NCI-H2227 (cell line): ENCODE measurements at regions not wholly inside any gene's neighbourhood (a gene's known extent, or its start where the extent isn't known, plus 50 kb on each side); places are given as distances from the start of the nearest gene placed in this dataset.

Experiments used
- DNase-seq: peaks from one replicate; lab custom pipeline; 2025; ENCODE audit not compliant: unreplicated experiment; lab: John Stamatoyannopoulos, UW

- no peak for DNase-seq
Measured at GRCh38 chr17:73878923-73879322, 234.7 kb upstream of the SDK2 start.

GRCh38 chr17:73879987-73880386 lies 235.7 kb upstream of the SDK2 start:
- DNase-seq = no peak

DNA sequence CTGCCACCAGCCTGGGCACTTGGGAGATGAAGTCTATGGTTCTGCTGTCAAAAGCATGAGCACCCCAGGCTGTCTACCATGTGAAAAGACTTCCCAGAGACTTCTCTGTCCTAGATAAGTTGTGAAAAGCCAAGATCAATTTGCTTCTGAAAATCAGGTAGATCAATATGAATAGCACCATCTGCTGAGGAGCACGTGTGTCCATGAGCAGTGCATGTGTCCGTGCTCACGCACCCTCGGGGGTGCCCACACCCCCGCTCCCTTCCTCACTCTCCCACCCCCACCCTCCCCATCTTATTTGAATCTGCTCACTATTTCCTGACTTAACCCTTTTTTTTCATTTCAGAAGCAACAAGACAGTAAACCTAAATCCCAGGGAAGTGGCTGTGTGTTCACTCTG lies 238.3 kb upstream of the SDK2 start:
- DNase-seq = no peak

DNA sequence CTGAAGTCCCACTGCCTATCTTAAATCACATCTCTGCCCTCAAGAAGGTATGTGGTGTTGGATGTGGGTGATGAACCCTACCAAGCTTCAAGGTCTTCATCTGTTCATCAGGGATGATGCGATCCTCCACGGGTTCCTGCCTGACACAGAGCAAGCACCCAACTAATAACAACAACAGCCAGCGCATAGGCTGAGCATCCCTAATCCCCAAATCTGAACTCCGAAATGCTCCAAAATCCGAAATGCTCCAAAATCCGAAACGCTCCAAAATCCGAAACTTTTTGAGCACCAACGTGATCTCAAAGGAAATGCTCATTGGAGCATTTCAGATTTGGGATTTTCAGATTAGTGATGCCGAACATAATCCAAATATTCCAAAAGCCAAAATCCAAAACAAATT lies 238.9 kb upstream of the SDK2 start:
- no peak for DNase-seq

DNA sequence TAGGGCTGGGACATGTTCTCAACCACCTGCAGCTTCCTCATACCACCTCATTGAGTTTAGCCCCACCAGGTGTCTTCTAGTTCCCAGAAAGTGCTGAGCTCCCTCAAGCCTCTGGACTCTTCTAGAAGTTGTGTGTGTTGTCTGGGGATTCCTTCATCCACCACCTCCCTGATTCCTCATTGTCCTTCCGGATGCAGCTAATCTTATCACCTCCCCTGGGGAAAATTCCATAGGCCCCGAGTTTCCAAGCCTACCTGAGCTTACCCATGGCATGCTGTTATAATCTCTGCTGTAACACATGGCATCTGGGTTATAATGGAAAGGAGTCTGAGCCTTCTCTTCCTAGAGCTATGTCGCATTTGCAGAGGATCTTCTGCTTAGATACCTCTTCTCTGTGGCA lies 243.5 kb upstream of the SDK2 start:
- no peak for DNase-seq

DNA sequence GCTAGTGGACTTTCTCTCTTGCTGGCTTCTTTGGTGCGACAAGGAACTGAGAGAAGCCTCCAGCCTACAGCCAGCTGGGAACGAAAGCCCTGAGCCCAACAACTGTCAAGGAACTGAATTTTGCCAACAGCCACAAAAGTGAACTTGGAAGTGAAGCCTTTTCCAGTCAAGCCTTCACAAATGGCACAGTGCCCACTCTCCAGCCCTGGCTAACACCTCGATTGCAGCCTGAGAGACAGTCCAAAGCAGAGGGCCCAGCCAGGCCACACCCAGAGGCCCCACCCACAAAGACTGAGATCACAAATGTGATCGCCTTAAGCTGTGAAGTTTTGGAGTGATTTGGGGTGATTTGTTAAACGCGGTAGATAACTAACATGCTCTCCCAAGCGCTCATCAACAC lies 244.6 kb upstream of the SDK2 start:
- DNase-seq = no peak

DNA sequence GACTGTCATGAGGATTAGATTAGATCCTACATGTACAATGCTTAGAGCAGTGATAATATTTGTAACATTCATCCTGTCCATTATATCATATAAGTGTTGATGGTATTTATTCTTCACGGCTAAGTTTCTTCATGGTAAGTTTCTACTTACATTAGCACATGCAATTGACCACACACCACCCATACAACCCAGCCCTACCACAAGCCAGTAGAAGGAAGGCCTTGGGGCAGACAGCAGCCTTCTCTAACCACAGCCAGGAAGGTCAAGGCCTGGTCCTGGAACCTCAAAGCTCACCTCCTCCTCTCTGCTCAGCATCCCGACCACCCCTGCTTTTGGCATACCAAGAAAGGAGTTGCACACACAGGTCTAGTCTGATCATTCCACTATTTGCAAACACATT lies 245.2 kb upstream of the SDK2 start:
- DNase-seq = no peak

DNA sequence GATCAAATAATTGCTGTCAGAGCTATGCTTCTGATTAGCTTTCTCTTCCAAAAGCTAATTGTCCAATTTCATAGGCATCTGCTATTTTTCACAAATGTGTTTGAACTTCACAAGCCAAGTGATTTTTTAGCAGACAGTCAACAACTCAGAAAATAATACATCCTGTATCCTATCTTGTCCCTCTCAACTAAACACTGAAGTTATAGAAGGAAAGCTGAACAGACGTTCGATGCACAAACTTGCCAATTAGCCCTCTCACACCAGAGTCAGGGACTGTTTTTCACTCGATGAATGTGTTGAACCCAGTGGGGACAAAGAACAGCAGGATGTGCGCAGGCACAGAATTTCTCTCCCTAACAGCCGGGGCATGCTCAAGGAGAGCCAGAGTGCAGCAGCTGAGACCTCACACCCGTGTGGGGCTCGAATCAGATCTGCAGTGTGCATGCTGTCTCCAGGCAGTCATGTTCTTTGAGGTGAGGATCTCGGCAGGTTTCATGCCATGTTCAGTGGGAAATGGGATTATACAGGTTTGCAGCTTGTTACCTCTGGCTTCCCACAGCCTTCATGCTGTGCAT lies 246.7 kb upstream of the SDK2 start:
- DNase-seq = no peak

- no peak for DNase-seq
Measured at GRCh38 chr17:73895157-73895556, 250.9 kb upstream of the SDK2 start.

- no peak for DNase-seq
Measured at GRCh38 chr17:73896966-73897365, 252.7 kb upstream of the SDK2 start.

DNA sequence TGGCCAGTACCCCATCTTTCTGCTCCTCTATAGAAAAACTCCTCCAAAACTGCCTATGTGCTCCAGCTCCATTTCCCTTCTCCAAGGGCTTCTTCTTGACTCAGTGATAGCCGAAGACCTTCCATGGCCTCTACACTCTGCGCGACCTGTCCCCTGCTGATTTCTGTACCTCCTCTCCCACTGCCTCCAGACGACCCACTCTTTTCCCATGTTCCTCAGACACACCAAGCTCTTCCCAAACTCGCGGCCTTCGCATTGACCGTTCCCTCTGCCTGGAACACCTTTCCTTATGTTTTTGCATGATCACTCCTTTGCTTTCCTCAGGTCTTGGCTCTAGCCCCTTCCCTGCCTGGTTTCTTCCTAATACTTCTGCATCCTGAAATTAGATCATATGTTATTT lies 255.6 kb upstream of the SDK2 start:
- no peak for DNase-seq

DNA sequence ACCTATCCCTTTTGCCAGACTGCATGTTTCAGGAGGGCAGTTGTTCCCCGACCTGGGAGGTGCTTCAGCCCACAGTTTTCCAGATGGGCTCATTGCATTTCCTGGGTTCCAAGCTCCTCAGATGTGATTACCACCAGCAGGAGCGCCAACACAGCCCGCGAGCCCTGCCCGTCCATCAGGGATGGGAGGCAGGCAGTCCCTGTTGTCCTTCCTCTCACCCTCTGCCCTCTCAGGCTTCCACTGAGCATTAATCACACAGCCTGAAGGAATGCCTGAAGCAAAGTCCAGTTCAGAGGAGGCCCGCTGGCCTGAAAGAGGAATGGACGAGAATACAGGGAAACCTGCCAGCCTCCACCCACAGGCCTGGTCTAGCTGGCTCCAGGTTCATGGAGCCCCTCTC lies 256.3 kb upstream of the SDK2 start:
- no peak for DNase-seq

DNA sequence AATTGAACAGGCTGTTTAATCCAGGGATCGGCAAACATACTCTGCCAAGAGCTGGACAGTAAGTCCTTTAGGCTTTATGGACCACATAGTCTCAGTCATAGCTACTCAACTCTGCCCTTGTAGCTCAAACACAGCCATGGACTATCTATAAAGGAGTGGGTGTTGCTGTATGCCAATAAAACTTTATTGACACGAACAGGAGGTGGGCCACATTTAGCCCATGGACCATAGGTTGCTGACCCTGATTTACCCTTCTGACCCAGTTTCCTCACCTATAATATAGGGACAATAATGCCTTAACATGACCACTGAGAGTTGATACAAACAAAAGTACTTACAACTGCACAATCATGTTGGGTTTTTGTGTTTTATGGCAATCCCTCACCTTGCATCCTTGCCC lies 257.0 kb upstream of the SDK2 start:
- DNase-seq = no peak

- DNase-seq = peak; percentile 89
Measured at GRCh38 chr17:73901661-73902415, 257.6 kb upstream of the SDK2 start.

- DNase-seq = peak; percentile 74
Measured at GRCh38 chr17:73902416-73903181, 258.4 kb upstream of the SDK2 start.

- DNase-seq = no peak
Measured at GRCh38 chr17:73906896-73907870, 262.9 kb upstream of the SDK2 start.

GRCh38 chr17:73909186-73909585 lies 264.9 kb upstream of the SDK2 start:
- no peak for DNase-seq

DNA sequence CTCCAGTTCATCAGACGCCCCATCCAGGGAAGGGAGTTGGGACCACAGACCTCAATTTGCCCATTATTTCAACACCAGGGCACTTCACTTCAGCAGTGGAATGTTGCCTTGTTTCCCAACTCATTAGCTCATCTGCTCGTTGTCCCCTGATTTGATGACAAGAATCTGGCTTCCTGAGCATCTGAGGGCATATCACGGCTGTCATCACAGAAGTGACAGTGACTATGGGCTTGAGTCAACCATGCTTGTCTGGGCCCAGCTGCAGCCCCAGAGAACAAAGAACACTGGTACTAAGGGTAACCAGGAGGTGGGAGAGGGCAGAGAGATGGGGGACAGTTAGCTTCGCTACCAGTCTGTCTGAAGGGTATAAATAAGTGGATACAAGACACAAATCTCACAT lies 266.0 kb upstream of the SDK2 start:
- DNase-seq = no peak

DNA sequence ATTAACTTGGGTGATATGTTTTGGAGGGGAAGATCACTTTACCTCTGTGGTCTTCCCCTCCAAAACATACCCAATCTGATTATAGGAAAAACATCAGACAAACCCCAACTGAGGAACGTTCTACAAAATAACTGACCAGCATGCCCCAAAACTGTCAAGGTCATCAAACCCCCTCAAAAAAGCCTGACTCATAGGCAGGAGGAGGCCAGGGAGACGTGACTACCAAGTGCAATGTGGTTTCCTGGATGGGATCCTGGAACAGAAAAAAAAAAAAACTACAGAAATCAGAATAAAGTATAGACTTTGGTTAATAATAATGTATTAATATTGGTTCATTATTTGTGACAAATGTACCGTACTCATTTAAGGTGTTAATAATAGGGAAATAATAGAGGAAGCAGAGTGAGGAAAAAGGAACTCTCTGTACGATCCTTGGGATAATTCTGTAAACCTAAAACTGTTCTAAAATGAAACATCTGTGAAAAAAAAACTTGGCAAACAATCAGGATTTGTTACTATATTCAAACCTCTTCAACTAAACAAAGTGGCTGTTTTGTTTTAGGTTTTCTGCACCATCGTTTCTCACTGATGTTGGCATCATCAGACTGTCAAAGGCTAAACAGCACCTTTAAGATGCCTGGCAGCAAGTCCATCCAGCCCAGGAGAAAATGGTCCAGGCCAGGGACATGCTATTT lies 266.7 kb upstream of the SDK2 start:
- DNase-seq = no peak

GRCh38 chr17:73911726-73912372 lies 267.6 kb upstream of the SDK2 start:
- no peak for DNase-seq
